NCI-H446 treated with DMSO at 0.1 percent for 48 hours (cell line): ENCODE measurements at regions not wholly inside any gene's neighbourhood (a gene's known extent, or its start where the extent isn't known, plus 50 kb on each side); places are given as distances from the start of the nearest gene placed in this dataset.
A peak's percentile ranks its signal among the peaks of the same experiment; 100 is the strongest.

Experiments used
- DNase-seq: peaks from one replicate; lab custom pipeline; 2025; lab: John Stamatoyannopoulos, UW

GRCh38 chr6:104212977-104213668, 646.6 kb downstream of the HACE1 start:
- peak; percentile 39 for DNase-seq

DNA sequence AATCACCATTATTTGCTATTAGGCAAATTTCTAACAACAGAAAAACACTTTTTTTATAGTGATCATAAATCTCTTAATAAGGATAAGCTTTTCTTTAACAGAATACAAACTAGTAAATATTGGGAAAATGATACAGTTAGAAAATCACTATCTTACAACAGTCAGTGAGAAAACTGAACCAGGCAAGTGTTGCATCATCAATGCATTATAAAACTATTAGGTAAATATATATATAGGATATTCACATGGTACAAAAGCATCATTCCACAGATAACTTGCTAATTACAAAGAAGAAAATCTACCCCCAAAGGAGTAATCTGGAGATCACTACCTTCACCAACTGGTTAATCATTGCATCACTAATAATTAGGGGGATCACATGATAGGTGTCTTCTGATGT, 652.1 kb downstream of the HACE1 start:
- no peak for DNase-seq

DNA sequence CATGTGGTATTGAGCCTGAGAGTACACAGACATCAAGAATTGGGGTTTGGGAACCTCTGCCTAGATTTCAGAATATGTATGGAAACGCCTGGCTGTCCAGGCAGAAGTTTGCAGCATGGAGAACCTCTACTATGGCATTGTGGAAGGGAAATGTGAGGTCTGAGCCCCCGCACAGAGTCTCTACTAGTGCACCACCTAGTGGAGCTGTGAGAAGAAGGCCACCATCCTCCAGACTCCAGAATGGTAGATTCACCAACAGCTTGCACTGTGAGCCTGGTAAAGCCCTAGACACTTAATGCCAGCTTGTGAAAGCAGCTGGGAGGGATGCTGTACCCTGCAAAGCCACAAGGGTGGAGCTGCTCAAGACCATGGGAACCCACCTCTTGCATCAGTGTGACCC, 658.2 kb downstream of the HACE1 start:
- no peak for DNase-seq

- no peak for DNase-seq
Measured at GRCh38 chr6:104187616-104188015, 672.1 kb downstream of the HACE1 start.

DNA sequence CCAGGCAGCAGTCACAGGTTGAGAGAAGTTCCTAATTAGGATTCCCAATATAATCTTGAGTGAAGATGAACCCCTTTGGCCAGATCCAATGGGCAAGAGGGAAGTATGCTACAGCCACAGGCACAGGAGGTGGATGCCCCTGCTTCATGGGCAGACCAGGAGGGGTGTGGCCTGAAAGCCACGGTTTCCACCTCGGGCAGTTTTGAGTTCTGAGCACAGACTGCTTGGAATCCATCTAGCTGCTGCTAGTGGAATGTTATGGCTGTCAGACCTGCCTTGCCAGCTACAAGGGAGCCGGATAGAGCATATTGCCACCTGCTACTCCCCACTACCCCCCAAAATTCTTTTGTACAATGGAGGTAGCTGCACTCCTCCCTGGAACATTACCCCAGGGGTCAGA, 672.9 kb downstream of the HACE1 start:
- no peak for DNase-seq

GRCh38 chr6:104183816-104184435, 675.8 kb downstream of the HACE1 start:
- no peak for DNase-seq

GRCh38 chr6:104182811-104183210, 676.9 kb downstream of the HACE1 start:
- DNase-seq: no peak

- DNase-seq: no peak
Measured at GRCh38 chr6:104173668-104174067, 686.1 kb downstream of the HACE1 start.

DNA sequence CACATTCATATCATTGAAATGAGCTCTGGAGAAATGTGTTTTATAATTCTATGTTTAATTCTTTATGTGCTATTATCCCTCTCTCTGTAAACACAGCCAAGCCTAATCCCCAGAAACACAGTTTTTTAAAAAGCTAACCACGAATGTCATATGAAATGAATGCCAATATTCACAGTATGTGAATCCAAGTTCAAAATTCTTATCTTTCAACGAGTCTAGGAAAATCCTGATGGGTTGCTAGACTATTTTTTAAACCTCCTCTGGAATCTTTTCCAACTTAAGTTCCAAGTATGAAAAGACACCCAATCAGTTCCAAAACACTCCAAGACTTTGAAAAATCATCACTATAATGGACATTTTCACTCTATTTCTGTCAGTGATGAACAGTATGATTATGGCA, 689.3 kb downstream of the HACE1 start:
- no peak for DNase-seq

GRCh38 chr6:104166055-104166668, 693.6 kb downstream of the HACE1 start:
- no peak for DNase-seq

- no peak for DNase-seq
Measured at GRCh38 chr6:104162036-104162669, 697.6 kb downstream of the HACE1 start.

- DNase-seq: no peak
Measured at GRCh38 chr6:104159045-104159618, 700.6 kb downstream of the HACE1 start.

- no peak for DNase-seq
Measured at GRCh38 chr6:104143757-104144156, 716.0 kb downstream of the HACE1 start.

DNA sequence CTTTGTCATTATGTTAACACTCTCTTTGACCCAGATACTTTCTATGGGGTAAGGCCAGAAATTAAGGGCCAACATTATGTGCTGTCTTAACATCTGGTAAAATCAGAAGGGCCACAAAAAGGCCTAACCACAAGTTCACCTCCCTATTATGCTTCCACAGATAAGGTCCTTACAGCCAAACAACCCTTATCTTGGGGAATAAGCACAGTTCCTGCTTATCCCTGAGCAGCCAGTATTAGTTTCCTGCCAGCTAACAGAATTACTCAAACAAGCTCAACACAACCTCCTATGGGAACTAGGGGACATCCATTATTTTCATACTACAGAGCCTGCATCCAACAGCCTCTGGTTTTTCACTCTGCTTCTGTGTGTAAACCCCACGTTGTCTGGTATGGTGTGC, 724.8 kb downstream of the HACE1 start:
- DNase-seq: no peak

GRCh38 chr6:104130343-104130742, 729.4 kb downstream of the HACE1 start:
- no peak for DNase-seq

GRCh38 chr6:104126315-104127005, 733.3 kb downstream of the HACE1 start:
- DNase-seq: no peak

- DNase-seq: no peak
Measured at GRCh38 chr6:104123227-104123626, 736.5 kb downstream of the HACE1 start.

DNA sequence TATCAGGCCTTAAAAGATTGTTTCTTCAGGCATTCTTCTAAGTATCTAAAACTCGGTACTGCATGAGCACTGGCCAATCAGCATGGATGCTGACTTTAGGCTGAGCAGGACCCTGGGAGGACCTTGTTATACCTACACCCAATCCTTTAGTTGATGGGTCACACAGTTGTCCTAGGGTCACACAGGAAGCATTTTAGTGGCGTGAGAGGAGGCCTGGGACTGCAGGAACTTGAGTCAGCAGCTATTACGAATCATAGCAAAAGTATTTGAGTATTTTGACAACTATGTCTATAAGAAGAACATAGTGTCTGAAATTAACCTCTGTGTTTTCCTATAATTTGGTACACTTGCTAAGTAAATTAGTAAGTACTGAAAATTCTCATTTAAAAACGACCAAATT, 741.4 kb downstream of the HACE1 start:
- DNase-seq: no peak

- no peak for DNase-seq
Measured at GRCh38 chr6:104109806-104110205, 749.9 kb downstream of the HACE1 start.

- no peak for DNase-seq
Measured at GRCh38 chr6:104108634-104109033, 751.1 kb downstream of the HACE1 start.

DNA sequence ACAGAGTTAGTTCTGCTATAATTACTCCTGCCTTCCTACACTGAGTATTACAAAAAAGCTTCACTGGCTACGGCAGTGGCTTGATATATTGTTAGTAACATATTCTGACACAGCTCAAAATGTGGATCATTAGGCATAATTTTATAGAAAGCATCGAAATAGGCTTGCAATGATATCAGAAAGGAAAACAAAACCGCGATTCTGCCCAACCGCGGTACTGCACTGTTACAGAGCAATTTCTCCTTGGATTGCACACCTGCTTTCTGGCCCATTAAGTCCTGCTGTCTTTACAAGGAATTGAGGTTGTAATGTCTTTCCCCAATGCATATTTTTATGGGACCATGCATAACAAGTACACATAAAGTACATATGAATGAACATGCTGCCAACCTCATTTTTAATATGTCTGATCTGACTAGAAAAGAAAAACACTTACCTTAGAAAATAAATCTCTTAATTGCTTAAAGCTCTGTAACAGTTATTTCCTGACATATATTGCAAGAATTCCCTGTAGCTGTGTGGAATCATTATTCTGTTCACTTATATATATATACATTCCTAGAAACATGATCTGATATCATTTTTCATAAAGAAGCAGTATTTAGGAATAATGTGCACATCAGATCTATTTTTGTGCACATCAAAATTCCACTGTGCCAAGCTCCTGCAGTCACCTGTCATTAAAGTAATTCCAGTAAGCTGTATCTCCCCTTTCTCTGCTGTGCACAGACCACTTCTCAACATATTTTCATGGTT, 763.9 kb downstream of the HACE1 start:
- DNase-seq: no peak
